Astrocyte (in vitro differentiated cells and primary cell): ENCODE measurements at regions not wholly inside any gene's neighbourhood (a gene's known extent, or its start where the extent isn't known, plus 50 kb on each side); places are given as distances from the start of the nearest gene placed in this dataset.

Experiments used
- DNase-seq: peaks from one replicate; pipeline ENCODE4 v3.0.0-alpha.2; 2010; ENCODE audit warnings: low read depth
- FAIRE-seq: peaks from 2 replicates; lab custom pipeline; 2011; peaks lifted over from hg19 to GRCh38; lab: Jason Lieb, UNC
- H2AFZ ChIP-seq: 2 replicates; pipeline ENCODE4 v1.6.0; 2012; ENCODE audit warnings: low read depth, low read length, inconsistent platforms
- H3K27ac ChIP-seq: 2 replicates; pipeline ENCODE4 v1.5.1; 2011; ENCODE audit warnings: low read depth, low read length, inconsistent platforms
- H3K27me3 ChIP-seq: 2 replicates; pipeline ENCODE4 v1.6.0; 2011; ENCODE audit warnings: low read length, inconsistent platforms; ENCODE audit not compliant: insufficient read depth
- H3K36me3 ChIP-seq: 2 replicates; pipeline ENCODE4 v1.5.1; 2011; ENCODE audit warnings: low read length, inconsistent platforms; ENCODE audit not compliant: insufficient read depth
- H3K4me1 ChIP-seq: 2 replicates; pipeline ENCODE4 v1.5.1; 2011; ENCODE audit warnings: low read length, inconsistent platforms; ENCODE audit not compliant: insufficient read depth
- H3K4me2 ChIP-seq: 2 replicates; pipeline ENCODE4 v1.6.0; 2012; ENCODE audit warnings: low read length, inconsistent platforms
- H3K4me3 ChIP-seq: 2 replicates; pipeline ENCODE4 v1.5.1; 2011; ENCODE audit warnings: low read depth, mild to moderate bottlenecking, low read length, inconsistent platforms; ENCODE audit not compliant: insufficient read depth
- H3K79me2 ChIP-seq: 2 replicates; pipeline ENCODE4 v1.6.0; 2012; ENCODE audit warnings: mild to moderate bottlenecking, low read length, inconsistent platforms; ENCODE audit not compliant: insufficient read depth
- H3K9ac ChIP-seq: 2 replicates; pipeline ENCODE4 v1.6.0; 2012; ENCODE audit warnings: mild to moderate bottlenecking, low read length, inconsistent platforms
- H3K9me3 ChIP-seq: 2 replicates; pipeline ENCODE4 v1.5.1; 2012; ENCODE audit warnings: low read depth, mild to moderate bottlenecking, low read length, inconsistent platforms; ENCODE audit not compliant: insufficient read depth
- H4K20me1 ChIP-seq: 2 replicates; pipeline ENCODE4 v1.6.0; 2012; ENCODE audit warnings: low read length, inconsistent platforms; ENCODE audit not compliant: insufficient read depth
- H3K27ac Mint-ChIP-seq: one replicate; pipeline ENCODE4 v1.8.0; 2021; ENCODE audit warnings: mild to moderate bottlenecking, mixed read lengths; ENCODE audit not compliant: unreplicated experiment
- H3K27me3 Mint-ChIP-seq: one replicate; pipeline ENCODE4 v1.8.0; 2021; ENCODE audit warnings: low read depth, mixed read lengths; ENCODE audit not compliant: unreplicated experiment
- H3K36me3 Mint-ChIP-seq: one replicate; pipeline ENCODE4 v1.8.0; 2021; ENCODE audit warnings: low read depth, mixed read lengths; ENCODE audit not compliant: unreplicated experiment
- H3K4me1 Mint-ChIP-seq: one replicate; pipeline ENCODE4 v1.8.0; 2021; ENCODE audit warnings: low read depth, mixed read lengths; ENCODE audit not compliant: unreplicated experiment
- H3K4me3 Mint-ChIP-seq: one replicate; pipeline ENCODE4 v1.8.0; 2021; ENCODE audit warnings: mild to moderate bottlenecking, moderate library complexity, mixed read lengths; ENCODE audit not compliant: unreplicated experiment
- H3K9me3 Mint-ChIP-seq: one replicate; pipeline ENCODE4 v1.8.0; 2021; ENCODE audit warnings: mild to moderate bottlenecking, mixed read lengths; ENCODE audit not compliant: unreplicated experiment
- EZH2 ChIP-seq: IDR thresholded peaks from 2 replicates; pipeline ENCODE4 v1.6.1; 2012; ENCODE audit warnings: mild to moderate bottlenecking, low read length, inconsistent platforms; ENCODE audit not compliant: insufficient read depth
- TF ChIP-seq, protein P1 (sequence below): IDR thresholded peaks from 2 replicates; pipeline ENCODE4 v1.5.1; 2011; ENCODE audit warnings: low read depth, mild to moderate bottlenecking, inconsistent platforms, low read length, moderate library complexity; ENCODE audit not compliant: insufficient read depth

DNA sequence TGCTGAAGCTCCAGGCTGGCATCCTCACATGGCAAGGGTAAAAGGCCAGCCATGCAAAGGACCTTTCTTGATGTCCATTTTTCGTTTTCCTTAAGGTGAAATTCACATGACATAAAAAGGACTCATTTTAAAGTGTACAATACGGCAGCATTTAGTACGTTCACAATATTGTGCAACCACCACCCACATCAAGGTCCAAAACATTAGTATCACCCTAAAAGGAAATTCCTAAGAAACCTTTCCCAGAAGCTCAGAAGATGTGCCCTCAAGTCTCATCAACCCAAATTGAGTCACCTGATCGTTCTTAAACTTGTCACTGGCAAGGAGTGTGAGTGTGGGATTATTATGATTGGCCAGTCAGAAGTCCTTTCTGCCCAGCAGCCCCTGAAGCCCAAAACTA lies 250.1 kb downstream of the TLE3 start:
- peaks cover 15% of the 10 kb centered on the region for H3K4me1 Mint-ChIP-seq

DNA sequence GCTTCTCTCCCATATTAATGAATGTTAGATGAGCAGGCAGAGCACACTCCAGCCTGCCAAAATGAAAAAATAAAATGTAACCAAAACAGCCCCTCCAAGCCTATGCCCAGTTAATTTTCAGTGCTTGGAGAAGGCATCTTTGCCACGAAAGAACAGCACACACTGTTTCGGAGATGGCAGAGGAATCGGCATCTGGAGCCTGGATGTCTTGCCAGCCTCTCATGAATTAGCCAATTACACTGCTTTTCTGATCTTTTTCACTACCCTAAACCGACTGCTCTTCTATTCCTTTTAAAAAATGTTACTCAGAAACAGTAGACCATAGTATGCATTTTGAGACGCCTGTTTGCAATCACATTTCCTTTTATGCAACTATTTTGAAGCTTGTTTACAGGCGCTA lies 249.6 kb downstream of the TLE3 start:
- Histone ChIP-seq H3K9ac (no peak overlapping the region), H3K36me3 (no peaks in the 10 kb centered on the region), H3K79me2 (no peaks in the 10 kb centered on the region), H3K4me3 (no peak overlapping the region), H2AFZ (no peak overlapping the region), H3K4me2 (no peak overlapping the region), H3K9me3 (no peaks in the 10 kb centered on the region), H3K4me1 (peaks cover 13% of the 10 kb centered on the region), H3K27ac (no peak overlapping the region), H4K20me1 (no peaks in the 10 kb centered on the region), H3K27me3 (no peaks in the 10 kb centered on the region)
- Mint-ChIP-seq H3K27me3 (peaks cover 24% of the 10 kb centered on the region), H3K36me3 (no peaks in the 10 kb centered on the region), H3K27ac (no peak overlapping the region), H3K4me3 (no peak overlapping the region), H3K4me1 (peaks cover 20% of the 10 kb centered on the region), H3K9me3 (peaks cover 4% of the 10 kb centered on the region)
- DNase-seq (no peak), FAIRE-seq (no peak)
- no peak for TF ChIP-seq EZH2
- TF ChIP-seq, protein P1, sequence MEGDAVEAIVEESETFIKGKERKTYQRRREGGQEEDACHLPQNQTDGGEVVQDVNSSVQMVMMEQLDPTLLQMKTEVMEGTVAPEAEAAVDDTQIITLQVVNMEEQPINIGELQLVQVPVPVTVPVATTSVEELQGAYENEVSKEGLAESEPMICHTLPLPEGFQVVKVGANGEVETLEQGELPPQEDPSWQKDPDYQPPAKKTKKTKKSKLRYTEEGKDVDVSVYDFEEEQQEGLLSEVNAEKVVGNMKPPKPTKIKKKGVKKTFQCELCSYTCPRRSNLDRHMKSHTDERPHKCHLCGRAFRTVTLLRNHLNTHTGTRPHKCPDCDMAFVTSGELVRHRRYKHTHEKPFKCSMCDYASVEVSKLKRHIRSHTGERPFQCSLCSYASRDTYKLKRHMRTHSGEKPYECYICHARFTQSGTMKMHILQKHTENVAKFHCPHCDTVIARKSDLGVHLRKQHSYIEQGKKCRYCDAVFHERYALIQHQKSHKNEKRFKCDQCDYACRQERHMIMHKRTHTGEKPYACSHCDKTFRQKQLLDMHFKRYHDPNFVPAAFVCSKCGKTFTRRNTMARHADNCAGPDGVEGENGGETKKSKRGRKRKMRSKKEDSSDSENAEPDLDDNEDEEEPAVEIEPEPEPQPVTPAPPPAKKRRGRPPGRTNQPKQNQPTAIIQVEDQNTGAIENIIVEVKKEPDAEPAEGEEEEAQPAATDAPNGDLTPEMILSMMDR: no peak

More for the DNA sequence above, 250.1 kb downstream of the TLE3 start:
- Histone ChIP-seq H4K20me1 (no peaks in the 10 kb centered on the region), H2AFZ (no peak overlapping the region), H3K36me3 (no peaks in the 10 kb centered on the region), H3K4me3 (no peak overlapping the region), H3K79me2 (no peaks in the 10 kb centered on the region), H3K9ac (no peak overlapping the region), H3K4me1 (peaks cover 8% of the 10 kb centered on the region), H3K4me2 (no peak overlapping the region), H3K27me3 (no peaks in the 10 kb centered on the region), H3K9me3 (no peaks in the 10 kb centered on the region), H3K27ac (no peak overlapping the region)
- DNase-seq (no peak), FAIRE-seq (no peak)
- H3K27me3 Mint-ChIP-seq: peaks cover 24% of the 10 kb centered on the region
- no peak overlapping the region for H3K4me3 Mint-ChIP-seq
- no peak overlapping the region for H3K27ac Mint-ChIP-seq
- TF ChIP-seq, protein P1: no peak
- TF ChIP-seq EZH2: no peak
- H3K36me3 Mint-ChIP-seq: no peaks in the 10 kb centered on the region
- H3K9me3 Mint-ChIP-seq: peaks cover 4% of the 10 kb centered on the region

DNA sequence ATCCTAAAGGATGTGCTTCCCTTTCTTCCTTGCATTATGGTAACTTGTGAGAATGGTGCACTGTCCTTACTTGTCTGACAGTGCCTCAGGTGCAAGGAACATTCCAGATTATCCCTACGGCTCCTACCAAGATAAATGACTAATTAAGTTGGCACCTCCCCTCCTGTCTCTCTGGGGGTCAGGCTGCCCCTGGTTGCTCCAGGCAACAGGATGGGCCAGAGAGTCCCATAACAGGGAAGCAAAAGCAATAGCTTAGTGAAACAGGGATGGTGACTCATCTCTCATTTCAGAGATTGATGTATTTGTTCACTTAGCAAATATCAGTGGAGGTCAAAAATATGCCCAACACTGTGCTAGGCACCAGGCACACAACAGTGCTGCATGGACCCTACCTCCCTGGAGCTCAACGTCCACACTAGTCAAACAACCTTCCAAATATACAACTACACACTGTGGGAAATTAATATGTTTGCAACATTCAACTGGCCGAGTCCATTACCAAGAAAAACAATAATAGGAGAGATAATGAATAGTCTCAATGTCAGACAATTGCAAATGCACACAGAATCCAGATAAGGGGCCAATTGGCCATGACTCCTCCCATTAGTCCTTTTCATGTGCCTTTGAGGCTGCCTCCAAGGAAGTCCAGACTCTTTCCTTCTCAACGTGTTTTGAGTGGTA lies 249.0 kb downstream of the TLE3 start:
- peaks cover 19% of the 10 kb centered on the region for H3K4me1 ChIP-seq
- no peak overlapping the region for H3K4me3 Mint-ChIP-seq
- H3K36me3 ChIP-seq: no peaks in the 10 kb centered on the region
- peaks cover 26% of the 10 kb centered on the region for H3K4me1 Mint-ChIP-seq
- H3K4me3 ChIP-seq: no peak overlapping the region
- TF ChIP-seq, protein P1: no peak
- TF ChIP-seq EZH2: no peak
- no peaks in the 10 kb centered on the region for H3K27me3 ChIP-seq
- no peak overlapping the region for H2AFZ ChIP-seq
- H3K9ac ChIP-seq: no peak overlapping the region
- no peaks in the 10 kb centered on the region for H4K20me1 ChIP-seq
- H3K9me3 ChIP-seq: no peaks in the 10 kb centered on the region
- no peaks in the 10 kb centered on the region for H3K79me2 ChIP-seq
- no peak for DNase-seq
- H3K4me2 ChIP-seq: no peak overlapping the region
- no peak for FAIRE-seq
- H3K9me3 Mint-ChIP-seq: peaks cover 4% of the 10 kb centered on the region
- no peaks in the 10 kb centered on the region for H3K36me3 Mint-ChIP-seq
- no peak overlapping the region for H3K27ac Mint-ChIP-seq
- H3K27me3 Mint-ChIP-seq: peaks cover 22% of the 10 kb centered on the region
- no peak overlapping the region for H3K27ac ChIP-seq
